ENCODE measurements at regions not wholly inside any gene's neighbourhood (a gene's known extent, or its start where the extent isn't known, plus 50 kb on each side); places are given as distances from the start of the nearest gene placed in this dataset.

DNA sequence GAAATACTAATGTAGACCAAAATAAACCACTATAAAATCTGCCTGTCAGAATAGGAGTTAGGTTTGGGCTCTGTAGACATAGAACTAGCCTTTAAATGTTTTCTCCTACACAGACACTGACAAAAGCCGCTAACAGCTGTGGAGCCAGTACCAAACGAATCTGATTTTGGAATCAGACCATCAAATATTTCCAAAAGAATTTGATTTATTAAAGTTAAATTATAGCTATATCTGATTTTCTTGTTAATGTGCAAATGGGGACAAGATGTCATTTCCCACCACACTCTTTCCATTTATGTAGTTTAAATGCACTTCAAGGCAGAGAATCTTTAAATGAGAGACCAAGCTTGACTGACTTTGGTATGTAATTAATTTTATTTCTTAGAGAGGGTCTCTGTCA is 343.4 kb upstream of the FIGN start:
- no peak for DNase-seq

DNA sequence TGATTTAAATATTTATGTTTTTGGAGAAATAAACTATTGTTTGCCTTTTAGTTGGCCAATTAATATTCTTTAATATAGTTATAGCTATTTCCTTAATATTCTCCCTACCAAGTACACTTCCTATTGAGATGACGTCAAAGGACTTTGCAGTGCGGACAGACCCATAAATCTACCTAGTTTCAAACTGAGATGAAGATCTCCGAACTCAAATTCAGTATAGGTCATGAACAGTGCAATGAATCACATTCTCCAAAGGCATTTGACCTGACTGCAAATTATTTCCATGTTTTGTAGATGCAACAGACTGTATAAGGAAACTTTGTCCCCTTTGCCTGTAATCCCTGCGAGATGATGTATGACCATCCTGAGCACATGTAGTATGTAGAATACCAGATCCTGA is 342.6 kb upstream of the FIGN start:
- no peak for DNase-seq

DNA sequence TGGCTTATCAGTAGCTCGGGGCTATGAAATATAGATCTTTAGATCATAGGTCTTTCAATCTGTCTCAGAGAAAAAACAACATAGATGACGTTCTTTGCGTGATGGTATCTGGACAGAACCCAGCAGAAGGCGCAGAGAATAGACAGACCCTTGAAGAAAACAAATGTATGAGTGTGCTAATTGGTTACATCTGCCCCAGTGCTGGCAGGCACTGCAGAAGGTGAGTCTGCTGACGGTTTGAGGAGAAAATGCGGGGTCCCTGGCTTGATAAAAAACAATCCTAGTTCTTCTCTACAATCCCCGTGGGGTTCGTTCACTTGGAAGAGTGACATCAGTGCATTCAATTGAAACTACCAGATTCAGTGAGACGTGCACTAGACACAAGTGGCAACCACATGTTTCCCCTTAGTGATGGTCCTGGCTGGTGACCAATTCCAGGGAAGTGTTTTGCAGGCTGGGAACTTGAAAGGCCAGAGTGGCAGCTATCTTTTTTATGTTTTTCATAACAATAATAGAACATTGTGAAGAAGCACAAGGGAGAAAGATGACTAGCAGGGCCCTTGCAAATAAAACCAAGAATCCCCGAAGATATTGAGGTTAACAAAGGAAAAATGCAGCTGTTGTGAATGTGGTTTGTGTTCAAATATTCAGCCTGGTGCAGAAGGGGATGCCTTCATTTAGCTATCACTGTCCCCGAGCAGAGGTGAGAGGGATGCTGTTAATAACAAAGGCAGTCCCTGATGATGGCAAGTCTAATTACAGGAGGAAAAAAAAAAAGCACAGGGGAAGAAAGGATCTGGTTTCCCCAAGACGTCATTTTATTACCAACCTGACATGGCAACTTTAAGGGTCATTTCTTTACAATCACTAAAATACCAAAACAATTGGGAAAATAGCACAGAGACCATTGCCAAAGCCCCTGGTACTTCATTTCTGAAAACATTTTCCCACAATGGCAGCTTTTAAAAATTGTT is 337.6 kb upstream of the FIGN start:
- DNase-seq: no peak

DNA sequence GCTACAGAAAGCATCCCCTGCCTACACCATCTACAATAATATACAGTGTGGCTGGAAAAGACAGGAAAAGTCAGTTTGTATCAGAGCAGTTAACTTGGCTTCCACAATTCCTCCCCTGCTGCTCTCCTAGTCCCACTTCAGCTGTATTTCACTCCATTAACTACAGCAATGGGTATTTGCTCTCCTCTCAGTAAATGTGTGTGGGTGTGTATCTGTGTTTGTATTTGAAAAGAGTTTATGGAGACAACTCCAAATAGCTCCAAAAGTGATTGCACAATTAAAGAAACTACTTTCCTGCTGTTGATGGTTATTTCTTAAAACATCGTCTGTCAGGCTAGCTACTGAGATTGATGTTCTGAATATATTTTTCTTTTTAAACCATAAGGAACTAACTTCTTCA is 333.7 kb upstream of the FIGN start:
- DNase-seq: no peak

DNA sequence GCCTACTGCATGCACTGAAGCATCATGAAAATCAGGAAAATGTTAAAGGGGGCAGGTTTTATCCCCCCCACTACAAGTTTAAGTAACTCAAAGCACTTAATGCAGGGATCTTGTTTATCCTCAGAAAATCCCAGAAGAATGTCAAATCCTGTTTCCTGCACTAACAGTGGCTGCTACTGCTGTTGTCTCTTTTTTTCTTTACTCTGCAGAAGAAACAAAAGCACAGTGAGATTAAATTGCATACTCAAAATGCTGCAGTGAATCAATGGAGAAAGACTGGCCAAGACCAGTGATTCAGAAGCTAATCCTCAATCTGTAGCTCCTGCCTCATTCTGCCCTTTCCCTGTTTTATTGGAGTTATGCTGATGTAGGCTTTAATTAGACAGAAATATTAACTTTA is 332.3 kb upstream of the FIGN start:
- no peak for DNase-seq

DNA sequence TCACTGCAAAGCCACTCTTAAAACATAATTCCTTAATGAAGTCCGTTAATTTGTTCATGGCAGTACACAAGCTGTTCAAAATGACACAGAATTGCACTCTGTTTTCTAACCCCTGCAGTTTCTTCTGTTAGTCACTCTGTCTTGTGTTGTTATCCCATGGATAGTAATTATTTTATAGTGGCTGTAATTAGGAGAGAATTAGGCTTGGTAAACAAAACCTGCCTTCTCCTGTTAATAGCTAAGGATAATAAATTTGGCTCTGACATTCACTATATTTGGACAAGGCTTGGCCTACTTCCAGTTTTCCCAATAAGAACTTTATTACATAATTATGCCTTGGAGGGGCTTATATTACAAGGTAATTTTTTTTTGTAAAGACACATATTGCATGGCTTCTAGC is 330.3 kb upstream of the FIGN start:
- DNase-seq: peak; percentile 81

DNA sequence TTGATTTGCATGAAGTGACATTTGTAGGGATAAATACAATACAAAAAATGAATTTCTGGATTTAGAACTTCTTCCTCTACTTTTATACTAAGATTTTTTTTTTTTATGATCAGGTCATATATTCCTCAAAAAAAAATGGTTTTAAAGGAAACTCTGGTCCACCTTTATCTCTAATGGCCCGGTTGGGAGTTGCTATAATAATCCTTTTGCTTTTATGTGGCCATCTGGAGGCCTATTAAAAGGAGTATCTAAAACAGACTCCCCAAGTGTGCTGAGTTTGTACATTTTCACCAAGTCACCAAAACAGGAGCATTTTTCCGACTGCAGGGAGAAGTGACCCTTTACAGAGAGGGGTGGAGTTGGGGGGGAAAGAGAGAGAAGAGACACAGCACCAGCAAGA is 329.2 kb upstream of the FIGN start:
- DNase-seq: no peak

DNA sequence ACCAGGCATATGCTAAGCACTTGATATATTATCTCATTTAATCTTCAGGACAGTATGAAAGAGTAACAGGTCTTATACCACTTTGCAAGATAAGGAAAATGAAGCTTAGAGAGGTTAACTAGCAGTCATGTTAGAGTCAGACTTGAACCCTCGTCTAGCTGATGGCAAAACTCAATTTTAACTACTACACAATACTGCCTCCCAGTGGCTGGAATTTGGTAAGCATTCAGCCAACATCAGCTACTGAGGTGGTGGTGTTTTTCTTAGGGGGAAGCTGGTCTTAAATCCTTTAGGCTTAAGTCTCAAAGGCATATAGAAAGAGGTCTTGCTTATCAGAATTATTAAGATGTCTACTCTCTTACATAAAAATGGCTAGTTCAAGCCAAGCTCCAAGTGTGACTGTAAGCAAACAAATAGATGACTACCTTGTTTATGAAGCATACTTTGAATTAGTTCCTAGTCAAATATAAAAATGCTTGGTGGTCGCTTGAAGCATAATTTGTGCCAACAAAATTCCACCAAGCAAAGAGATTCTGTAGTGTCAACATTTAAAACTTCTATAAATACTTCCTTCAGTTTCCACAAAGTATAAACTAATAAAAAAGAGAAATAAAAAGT is 325.4 kb upstream of the FIGN start:
- DNase-seq: no peak

DNA sequence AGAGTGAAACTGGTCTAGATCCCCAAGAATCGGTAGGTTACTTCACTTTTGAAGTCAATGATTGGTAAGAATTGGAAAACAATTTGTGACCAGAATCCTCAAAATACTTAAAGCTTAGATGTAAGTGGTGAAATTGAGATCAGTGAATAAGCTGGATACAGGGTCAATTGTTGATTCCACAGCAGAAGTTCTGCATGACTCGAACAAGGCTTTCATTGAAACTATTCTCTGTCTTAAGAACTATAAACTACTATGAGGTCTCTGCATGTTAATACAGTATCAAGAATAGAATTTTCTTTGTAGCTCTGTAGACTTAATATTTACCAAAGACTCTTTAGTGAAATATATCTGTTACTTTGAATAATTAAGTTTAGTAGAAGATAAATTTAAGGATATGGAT is 324.2 kb upstream of the FIGN start:
- DNase-seq: no peak

DNA sequence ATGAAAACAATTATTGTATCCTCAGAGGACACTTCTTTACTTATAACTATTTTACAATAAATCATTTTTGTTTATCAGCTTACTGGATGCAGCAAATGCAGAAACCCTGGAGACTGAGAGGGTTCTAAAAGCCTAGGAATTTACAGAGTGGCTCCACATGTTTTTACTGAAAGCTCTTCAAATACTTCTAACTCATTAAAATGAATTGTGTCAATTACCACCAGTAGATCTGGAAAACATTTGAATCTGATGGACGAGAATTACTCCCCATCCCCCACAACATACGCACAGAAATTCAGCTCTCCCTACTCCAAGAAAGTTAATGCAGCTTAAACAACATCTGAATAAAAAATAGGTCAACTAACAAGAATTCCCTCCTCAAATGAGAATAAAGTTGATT is 319.8 kb upstream of the FIGN start:
- DNase-seq: no peak

DNA sequence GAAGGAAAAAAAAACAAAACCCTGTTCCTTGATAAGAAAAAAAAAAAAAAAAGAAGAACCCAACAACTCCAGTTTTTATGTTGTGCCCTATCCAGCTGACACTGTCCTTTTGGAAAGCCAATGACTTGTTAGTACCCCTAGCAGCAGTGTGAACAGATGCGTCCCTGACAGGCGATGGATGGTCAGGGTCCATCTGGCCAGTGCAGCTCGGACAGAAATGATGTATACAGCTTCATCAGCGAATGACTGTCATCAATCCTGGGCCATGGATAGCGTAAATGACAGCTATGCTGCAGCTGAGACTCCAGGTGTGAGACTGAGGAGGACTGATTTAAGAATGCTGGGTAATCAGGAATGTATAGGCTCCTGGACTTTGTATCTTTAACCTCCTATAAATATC is 318.8 kb upstream of the FIGN start:
- DNase-seq: no peak

DNA sequence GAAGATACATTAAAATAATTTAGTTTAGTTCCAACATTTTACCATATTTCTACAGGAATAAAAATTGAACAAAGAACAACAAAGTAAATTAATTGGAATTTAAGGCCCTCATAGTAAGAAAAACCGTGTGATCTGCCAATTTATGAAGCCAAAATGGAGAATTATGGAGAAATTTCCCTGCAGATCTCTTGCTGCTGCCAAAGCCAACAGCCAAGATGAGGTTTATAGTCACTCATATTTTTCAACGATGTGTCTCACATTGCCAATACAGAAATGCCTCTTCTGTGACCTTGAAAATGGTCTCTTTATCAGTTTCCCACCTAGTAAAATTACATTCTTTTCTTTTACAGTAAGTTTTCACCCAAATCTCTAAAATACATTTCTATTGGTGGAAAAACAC is 317.2 kb upstream of the FIGN start:
- no peak for DNase-seq

DNA sequence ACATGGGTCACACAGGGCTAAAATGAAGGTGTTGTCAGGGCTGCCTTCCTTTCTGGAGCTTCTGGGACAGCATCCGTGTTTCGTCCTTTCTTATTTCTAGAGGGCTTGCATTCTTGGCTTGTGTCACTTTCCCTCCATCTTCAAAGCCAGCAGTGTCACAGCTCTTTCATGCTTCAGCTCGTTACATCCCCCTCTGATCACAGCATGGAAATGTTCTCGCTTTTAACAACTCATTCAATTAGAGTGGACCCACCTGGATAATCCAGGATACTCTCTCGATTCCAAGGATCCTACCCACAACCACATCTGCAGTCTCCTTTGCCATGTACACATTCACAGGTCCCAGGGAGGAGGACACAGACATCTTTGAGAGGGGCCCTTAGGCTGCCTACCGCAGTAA is 316.2 kb upstream of the FIGN start:
- no peak for DNase-seq

DNA sequence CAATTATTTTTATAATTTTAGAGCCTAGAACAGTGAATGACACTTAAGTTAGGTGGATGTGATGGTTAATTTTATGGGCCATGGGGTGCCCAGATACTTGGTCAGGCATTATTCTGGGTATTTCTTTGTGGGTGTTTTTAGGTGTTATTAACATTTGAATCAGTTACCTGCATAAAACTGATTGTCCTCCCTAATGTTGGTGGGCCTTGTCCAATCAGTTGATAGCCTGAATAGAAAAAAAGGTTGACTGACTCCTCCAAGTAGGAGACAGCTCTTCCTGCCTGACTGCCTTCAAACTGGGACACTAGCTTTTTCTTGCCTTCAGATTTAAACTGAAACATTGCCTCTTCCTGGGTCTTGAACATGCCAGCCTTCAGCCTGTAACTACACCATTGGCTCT is 312.9 kb upstream of the FIGN start:
- DNase-seq: no peak

DNA sequence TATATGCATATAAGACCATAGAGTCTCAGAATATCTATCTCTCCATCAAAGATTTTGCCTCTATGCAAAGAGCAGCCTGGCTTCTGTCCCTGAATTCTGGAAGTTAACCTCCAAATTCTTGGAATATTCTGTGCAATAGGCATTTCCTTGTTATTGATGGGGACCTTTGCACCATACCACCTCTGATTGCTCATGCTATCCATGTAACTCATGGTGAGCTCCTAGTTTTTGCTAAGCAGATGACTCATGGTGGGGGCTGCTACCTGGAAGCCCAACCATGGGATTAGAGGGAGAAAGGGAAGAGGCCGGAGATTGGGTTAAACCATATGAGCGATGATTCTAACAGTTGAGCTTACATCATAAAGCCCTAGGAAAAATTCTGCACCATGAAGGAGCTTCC is 310.2 kb upstream of the FIGN start:
- DNase-seq: no peak

DNA sequence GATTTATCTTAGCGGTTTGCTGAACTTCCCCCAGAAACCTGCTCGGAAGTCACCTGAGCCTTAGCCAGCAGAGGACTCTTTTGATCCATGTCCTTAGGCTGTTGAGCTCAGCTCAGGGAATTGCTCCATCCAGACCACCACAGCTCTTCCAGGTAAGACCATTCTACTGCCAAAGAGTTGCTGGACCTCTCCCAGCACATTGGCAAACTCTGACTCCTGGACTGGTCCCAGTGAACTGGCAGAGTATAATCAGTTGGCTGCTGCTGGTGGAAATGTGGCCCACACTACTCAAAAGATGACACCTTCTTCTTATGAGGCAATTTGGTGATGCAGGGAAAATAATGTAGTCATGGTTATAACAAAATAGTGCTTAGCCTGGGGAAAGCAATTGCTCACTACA is 308.8 kb upstream of the FIGN start:
- DNase-seq: no peak

DNA sequence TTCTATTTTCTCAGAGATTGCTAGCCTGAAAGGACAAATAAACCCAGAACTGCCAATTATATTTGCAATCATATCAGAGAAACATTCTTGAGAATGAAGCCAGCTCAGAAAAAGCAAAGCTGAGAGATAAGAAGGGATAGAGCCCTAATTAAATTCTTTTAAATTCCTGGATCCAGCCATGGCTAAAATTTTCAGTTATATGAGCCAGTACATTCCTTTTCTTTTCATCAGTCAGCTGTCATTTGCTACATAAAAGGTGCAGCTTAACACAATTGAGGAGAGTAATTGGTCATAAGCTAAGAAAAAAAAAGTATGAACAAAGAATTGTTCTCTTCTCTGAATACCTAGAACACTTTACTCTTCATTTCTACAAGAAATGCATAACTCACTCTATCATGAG is 303.5 kb upstream of the FIGN start:
- no peak for DNase-seq

DNA sequence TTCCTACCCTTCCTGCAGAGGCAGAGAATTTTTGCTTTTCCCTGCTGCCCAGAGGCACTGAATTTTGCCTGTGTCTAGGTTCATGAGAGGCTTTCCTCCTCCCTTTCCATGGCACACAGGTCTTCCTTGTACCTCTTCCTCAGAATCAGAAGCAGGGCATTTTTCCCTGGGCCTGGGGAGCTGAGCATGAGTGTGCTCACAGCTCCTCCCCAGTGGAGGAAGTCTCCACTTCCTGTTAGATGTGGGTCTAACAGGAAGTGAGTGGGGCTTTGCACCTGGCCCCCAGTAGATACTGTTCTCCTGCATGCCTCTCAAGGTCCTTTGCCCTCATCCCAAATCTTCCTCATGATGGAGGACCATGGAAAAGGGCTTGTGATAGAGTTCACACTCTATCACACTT is 297.2 kb upstream of the FIGN start:
- DNase-seq: no peak

DNA sequence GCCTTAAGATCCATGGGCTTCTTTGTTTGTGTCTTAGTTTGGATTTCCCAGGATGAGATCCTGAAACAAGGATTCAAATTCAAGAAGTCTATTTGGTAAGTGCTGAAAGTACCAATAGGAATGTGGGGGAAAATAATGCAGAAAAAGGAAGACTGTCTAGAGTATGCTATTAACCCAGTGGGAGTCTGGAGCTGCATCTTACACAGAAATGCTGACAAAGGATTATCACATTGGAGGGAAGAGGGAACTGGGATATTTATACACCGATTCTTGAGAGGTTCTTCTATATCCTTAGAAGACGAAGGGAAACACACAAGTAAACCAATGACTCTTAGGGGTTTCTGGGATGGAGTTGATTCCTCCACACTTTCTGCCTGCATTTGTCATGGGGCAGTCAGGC is 294.8 kb upstream of the FIGN start:
- no peak for DNase-seq

DNA sequence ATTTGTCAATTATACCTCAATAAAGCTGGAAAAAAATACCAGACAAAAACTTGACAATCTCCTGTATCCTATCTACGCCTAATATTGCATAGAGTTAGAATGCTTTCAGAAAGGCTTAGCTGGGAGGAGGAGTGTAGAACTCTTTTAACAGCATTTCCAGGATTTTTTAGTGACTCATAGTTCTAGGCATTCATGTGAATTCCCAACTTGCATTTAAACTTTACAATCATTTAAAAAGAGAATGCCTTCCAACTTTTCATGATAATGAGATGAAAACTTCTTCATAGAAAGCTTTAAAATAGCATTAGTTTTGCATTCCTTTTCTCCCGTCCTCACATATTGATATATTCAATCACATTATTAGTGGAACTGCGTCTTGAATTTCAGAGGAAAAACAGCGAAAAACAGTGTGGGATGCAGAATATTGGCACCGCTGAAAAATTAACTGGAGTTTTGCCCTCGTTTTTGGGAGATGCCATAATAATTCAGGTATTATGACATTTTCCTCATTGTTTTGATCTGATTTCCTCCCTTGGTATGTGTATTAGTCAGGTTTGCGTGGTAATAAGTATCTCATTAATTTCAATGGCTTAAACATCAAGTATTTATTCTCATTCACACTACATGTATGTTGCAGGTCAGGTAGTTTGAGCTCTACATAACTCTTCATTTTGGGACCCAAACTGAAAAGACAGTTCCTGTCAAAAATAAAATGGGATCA is 293.2 kb upstream of the FIGN start:
- no peak for DNase-seq

DNA sequence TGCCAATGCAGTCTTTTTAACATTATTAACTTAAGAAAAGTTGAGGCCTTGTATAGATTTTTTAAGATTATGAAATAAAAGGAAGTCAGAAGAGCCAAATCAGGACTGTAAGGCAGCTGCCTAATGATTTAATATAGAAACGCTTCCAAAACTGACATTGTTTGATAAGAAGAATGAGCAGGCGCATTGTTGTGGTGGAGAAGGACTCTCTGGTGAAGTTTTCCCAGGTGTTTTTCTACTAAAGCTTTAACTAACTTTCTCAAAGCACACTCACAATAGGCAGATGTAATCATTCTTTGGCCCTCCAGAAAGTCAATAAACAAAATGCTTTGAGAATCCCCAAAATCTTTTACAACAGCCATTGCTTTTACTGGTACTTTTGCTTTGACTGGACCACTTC is 288.6 kb upstream of the FIGN start:
- DNase-seq: no peak

DNA sequence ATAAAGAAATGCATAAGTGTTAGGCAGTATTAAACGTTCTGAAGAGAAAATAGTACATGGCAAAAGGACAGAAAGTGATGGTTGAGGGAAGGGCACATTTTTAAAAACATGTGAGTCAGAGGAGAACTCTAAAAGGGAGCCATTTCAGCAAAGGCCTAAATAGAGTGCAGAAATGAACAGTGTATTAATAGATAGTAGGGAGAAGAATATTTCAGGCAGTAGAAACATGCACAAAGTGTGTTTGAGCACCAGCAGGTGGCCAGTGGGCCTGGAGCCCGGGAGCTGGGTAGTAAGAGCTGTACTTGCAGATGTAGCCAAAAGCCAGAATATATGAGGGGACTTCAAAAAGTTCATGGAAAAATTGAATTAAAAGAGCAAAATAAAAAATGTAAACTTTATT is 288.1 kb upstream of the FIGN start:
- DNase-seq: no peak

DNA sequence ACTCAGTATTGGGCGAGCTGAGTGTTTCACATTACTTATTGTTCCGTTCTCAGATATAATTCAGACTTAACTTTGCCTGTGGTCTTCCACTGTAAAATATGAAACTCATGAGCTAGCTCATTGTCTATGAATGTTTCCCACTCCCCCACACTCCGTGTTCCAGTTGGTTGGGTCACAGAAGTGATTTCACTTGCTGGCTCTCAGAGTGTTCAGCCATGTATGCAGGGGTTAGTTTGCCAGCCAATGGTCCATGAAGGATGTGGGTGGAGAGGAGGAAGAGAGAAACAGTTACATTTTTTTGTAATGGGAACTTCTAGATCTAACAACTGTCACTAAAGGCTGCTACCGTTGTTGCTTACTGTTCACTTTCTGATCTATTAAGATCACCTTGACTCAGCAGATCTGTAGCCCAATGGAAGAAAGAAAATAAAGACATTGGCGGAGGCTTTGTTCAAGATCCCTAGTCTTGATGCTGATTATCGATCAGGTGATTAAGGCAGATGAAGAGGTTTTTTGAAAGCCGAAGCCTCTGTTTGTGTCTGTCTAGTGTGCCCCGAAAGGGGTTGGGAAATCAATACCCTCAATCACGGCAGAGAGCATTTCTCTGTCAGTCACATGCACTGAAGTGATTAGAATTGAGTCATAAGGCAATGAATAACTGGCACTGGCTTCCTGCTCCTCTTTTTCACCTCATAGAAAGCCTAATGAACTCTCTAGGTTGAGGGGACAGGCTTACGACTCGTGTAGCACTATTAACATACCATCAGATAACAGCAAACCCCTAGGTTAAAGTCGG is 279.7 kb upstream of the FIGN start:
- no peak for DNase-seq

Data from NCI-H1048 (cell line).